DMS 273 (cell line): ENCODE measurements at regions not wholly inside any gene's neighbourhood (a gene's known extent, or its start where the extent isn't known, plus 50 kb on each side); places are given as distances from the start of the nearest gene placed in this dataset.

Experiments
- DNase-seq: peaks from one replicate; lab custom pipeline; 2025; ENCODE audit not compliant: unreplicated experiment; lab: John Stamatoyannopoulos, UW

DNA sequence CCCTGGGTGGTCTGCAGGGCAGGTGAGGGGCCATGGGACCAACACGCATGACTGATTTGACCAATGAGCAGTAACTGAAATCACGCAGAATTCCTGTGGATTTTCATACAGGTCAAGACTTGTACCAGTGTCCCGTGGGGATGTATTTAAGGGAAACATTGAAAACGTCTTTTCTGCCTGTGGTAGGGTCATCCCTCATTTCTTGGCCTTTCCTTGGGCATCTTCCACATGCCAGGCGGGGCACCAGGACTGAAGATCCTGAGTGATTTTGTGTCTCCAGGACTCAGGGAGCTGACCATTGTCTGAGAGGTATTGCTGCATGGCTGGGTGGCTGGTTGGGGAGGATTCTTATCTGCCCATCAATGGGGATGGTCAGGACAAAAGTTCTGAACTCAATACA is 289.0 kb downstream of the GLRX3 start:
- no peak for DNase-seq

DNA sequence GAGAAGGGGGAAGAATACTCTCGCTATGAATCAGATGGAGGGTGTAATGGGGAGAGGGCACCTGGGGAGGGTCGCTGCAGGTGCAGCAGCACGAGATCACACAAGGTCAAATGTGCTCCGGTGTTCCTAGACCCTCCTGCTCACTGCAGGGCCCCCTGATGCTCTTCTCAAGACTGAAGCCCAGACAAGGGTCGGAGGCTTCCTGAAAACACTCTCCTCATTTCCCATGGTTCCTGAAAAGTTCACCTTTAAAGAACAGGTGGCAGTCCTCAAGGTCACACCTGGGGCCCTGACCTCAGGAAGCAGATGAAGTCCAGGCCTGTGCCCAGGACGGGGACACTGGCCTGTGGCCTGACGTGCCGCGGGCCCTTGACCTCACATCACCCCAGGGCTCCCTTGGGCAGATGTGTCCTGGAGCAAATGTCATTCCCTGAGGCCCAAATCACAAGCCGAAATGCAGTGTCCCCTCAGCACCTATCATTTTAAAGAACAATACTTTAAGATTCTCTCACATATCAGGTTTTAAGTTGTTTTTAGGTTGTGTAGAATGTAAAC is 289.8 kb downstream of the GLRX3 start:
- no peak for DNase-seq

DNA sequence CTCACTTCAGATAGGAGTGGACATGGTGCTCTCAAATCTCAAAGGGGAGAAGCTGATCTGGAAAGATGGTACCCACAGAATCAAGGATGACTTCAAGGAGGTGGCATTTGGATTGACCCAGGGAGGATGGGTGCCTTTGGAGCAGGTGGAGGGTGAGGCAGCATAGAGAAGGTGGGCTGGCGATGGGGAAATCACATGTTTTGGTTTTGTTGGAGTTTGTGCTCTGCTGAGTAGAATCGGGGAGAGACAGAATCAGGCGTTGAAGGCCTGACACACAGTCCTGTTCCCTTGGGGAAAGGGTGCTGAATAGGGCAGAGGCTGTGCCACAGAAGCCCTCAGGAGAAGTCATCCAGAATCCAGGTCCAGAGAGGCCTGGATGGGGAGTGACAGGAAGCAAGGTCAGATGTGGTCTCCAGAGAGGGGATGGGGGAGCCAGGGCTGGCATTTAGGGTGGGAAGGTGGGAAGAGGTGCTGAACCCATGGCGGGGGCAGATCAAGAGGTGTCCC is 291.1 kb downstream of the GLRX3 start:
- DNase-seq: no peak

DNA sequence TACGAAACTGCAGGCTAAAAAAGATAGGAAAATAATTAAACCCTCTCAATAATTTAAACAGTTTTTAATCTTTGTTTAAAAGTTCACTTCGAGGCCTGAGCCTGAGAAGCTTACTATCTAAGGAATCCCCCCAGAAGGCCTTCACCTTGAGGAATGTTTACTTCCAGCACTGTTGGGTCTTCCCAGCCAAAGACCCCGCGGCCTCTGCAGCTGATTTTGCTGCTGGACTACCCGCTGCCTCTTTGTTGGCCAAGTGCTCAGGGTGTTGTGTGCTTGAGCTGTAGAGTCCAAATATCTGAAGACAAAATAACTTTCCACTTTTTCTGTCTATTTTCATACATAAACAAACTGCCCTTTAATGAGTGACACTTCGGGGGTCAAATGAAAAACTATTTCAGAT is 292.7 kb downstream of the GLRX3 start:
- DNase-seq: no peak

DNA sequence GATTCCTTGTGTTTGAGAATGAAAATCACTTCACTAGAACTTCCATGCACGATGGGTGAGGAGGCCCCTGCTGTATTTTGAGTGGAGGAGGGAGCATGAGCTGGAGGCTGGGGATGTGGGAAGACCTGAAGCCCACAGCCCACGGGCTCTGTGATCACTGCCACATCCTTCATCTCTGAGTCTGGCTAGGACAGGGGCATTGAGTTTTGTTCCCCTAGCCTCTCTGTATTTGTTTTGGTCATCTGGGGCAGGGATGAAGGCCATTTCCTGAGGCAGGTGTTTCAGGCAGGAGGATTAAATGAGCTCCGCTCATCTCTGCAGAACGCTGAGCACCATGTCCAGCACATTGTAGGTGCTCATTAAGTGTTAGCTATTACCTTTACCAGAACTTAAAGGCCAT is 293.6 kb downstream of the GLRX3 start:
- no peak for DNase-seq

DNA sequence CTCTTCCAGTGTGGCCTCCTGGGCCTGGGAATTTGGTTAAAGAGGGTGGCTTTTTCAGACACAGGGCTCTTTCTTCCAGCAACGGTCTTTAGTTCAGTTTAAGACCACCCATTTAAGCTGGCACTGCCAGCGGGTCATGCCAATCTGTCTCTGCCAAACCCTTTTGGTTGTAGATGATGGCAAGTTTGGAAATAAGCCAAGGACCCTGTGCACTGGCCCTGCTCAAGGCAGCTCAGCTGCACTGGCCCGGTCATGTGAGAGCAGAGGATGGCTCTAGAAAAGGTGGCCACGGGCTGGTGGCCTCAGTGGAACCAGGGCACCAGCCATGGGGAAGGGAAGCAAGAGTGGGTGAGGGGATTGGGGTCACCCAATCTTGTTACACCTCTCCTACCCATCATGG is 294.1 kb downstream of the GLRX3 start:
- DNase-seq: no peak

DNA sequence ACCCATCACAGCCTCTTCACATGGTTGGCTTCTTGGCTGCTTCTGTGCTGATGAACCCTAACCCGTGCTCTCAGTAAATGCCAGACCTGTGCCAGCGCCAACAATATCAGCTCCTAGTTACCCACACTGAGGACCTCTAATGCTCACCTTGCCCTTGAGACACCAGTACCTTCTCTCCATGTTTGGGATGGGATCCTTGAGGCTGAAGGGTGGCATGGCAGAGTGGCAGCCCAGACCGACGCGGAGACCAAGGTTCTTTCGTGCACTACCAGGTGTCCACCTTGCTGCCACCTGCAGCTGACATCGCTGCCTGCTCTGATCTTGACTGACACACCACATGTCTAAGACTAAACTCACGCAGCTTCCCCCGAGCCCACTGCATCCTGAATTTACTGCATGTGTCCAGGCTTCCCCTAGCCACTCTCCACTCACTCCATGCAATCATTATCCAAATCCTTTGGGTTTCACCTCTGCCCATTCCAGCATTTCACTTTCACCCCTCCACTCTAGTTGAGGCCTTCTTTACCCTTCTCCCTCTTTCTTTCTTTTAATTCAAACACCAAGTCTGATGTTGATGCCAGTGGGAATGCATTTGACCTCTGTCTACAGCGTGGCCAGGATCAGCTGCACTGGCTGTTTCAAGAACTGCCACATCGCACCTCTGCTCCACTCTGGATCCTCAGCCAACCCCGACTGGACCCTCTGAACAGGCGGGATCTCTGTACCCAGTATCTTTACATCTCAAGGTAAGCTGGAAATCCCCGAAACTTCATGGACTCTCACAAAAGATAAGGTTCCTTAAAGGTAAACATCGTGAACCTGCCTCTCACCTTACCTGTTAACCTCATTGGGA is 294.9 kb downstream of the GLRX3 start:
- DNase-seq: no peak

DNA sequence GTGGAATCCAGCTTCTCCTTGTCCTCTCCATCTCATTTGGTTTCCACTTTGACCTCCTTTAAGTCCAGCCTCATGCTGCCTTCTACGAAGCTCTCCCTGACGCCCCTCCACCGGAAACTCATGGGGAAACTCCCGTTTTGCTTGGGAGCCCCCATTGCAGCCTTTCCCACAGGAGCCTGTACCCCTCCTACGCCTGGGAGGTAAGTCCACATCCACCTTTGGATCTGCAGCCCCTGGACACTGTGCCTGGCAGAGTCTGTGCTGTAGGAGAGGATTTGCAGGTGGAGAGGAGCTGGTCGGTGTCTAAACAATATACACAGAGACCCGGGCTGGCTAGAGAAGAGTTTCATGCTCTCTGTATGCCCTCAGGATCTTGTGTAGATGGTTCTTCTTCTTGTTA is 296.1 kb downstream of the GLRX3 start:
- DNase-seq: no peak

DNA sequence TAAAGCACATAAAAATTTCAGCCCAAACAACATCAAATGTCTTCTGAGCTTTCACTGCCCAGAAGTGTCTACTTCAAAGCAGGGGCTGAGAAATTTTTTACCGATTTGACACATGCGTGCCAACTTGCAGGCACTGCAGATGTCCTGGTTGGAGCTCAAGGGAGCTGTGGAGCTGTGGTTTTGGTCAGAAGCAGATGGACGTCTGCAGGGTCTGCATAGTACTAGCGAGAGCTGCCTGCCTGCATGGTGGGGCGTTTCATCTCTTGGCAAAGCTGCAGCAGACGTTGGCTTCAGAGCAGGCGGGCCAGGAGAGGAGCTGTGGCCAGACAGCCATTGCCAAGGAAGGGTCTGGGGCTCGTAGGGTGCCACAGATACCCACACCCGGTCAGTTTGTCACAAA is 296.7 kb downstream of the GLRX3 start:
- DNase-seq: no peak

DNA sequence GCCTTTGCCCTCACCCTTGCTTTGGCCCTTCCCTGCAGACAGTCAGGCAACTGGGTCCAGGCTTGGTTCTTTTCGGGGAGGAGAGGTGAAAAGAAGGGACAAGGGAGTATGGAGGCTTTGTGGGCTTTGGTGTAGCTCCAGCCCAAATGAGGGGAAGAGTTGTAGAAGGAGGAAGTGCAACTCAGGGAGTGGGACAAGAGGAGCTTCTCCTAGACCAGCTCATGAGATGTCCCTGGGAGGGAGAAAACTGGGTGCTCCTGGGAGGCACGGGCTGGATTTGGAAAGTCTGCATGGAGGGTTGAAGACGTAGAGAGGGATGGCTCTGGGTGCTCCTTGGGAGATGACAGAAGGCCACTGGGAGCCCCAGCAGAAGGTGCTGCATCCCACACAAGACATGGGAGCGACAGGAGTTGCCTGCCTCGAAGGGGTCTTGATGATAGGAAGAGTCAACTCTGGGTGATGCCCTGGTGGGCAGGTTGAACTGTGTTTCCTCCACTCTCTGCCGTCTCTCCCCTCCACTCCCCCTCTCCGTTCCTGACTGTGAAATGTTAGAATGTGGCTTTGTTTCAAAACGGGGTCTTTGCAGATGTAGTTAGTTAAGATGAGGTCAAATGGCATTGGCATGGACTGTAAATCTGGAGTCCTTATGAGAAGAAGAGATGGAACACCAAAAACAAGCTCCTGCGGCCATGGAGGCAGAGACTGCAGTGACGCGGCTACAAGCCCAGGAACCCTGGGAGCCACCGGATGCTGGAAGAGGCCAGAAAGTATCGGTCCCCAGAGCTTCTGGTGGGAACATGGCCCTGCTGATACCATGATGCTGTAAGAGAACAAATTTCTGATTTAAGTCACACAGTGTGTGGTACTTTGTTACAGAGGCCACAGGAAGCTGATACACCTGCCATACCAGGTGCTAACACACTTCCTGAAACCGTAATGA is 298.5 kb downstream of the GLRX3 start:
- no peak for DNase-seq

DNA sequence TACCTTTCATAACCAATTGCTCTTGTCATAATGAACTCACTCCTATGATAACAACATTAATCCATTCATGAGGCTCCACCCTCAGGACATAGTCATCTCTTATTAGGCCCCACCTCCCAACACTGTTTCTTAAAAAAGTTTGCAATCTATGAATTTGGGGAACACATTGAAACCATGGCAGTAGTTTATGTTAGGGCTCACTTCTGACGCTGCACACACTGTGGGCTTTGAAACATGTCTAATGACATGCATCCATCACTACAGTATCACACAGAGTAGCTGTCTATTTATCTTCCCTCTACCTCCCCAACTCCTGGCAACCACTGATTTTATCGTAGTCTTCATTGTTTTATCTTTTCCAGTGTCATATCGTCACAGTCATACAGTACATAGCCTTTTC is 299.8 kb downstream of the GLRX3 start:
- DNase-seq: no peak

DNA sequence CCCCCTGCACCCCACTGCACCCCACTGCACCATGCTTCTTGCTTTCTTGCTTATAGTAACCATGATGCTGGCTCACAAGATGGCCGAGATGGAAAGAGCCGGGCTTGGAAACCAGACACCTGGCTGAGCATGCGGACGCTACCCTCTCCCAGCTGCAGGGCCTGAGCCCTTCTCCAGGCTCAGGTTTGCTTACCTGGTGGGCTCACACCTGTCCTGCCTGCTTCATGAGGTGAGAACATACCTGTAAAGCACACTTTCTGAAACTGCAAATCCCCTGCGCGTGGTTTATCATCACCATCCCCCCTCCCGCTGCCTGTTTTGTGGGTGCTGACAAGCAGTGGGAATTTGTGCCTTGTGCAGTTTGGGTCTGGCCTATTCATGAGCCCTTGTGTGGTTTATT is 302.7 kb downstream of the GLRX3 start:
- no peak for DNase-seq

DNA sequence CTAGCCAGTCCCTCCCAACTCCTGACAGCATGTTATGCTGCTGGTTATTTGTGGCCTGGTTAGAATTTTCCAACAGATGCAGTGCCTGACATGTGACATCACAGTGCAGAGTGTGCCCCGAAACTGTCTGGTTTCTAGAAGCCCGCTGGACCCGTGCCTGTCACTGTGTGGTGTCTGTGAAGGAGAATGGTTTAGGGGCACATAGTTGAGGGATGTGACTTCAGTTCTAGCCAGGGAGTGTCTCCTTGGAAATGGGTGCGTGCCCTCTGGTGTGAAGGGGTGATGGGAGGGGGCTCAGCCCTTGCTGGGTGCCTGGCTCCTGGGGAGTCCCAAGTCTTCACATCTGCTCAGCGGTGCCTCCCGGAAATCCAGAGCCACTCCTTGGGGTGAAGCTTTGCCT is 303.6 kb downstream of the GLRX3 start:
- no peak for DNase-seq

DNA sequence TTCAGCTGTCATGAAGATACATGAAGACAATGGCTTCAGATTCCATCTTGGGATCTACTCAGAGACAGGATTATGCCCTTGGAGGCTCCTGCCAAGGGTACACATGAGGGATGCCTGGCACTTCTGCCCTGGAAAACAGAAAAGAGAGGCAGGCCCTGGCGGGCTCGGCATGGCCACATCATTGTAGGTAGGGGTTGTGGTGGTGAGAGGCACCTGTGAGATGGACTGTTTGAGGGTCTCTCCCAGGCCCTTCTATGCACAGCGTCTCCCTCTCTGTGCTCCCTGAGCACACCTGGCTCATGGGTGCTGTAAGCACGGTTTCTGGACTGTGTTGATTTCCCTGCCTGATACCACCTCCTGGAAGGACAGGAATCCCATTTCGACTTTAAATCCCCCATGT is 304.3 kb downstream of the GLRX3 start:
- no peak for DNase-seq

DNA sequence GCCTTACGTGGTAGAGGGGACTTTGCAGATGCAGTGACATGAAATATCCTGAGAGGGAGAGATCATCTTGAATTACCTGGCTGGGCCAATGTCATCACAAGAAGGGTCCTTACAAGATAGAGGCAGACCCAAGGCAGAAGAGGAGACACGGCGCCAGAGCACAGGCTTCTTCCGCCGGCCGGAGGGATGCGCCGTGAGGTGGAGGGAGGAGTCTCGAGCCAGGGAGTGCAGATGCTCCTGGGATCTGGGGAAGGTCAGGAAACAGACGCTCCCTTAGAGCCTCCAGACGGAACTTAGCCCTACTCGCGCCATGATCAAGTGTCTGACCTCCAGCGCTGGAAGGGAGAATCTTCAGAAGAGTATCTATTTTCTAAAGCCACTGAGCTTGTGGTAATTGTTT is 304.8 kb downstream of the GLRX3 start:
- no peak for DNase-seq

DNA sequence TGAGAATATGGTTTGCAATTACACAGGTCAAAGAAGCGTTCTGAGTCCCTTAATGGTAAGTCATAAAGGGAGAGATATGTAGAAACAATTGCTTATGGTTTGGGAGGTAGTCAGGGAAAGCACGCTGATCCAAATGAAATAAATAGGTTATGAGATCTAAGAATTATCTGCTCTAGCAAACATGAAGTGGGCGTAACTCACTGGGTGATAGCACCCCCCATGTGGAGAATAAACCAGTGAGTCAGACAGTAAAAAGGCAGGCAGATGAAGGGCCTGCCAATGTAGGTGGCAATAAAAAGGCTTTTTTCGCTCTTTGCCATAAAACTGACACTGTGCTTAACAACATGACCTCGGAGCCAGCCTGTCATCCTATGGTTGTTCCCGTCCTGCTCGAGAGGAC is 306.9 kb downstream of the GLRX3 start:
- no peak for DNase-seq

DNA sequence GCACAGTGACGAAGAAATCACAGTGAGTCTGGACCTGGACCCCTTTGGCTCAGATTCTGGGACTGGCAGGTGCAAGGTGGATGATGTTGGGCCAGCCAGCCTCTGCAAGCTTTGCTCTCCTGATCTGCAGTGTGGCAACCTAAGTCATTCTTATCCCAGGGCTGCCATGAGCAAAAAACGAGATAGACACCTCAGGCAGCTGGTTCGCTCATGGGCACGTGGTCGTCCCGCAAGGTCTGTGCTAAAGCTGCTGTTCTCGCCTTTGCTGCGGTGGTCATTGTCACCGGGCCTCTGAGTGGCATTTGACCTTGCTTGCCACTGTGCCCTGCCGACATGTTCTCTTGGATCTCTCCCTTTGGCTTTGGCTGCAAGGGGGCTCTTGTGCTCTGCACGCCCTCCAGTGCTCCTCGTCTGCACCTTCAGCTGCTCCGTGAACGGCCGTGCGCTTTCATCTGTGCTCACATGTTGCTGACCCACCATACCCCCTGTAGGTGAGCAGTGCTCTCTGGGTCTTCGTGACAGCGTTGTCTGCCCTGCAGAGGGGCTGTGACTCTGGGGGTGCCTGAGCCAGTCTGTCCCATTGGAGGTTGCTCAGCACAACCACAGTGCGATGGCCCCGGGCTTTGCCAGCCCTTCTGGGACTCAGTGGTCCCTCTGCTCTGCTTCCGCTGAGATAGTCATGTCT is 317.0 kb downstream of the GLRX3 start:
- no peak for DNase-seq

DNA sequence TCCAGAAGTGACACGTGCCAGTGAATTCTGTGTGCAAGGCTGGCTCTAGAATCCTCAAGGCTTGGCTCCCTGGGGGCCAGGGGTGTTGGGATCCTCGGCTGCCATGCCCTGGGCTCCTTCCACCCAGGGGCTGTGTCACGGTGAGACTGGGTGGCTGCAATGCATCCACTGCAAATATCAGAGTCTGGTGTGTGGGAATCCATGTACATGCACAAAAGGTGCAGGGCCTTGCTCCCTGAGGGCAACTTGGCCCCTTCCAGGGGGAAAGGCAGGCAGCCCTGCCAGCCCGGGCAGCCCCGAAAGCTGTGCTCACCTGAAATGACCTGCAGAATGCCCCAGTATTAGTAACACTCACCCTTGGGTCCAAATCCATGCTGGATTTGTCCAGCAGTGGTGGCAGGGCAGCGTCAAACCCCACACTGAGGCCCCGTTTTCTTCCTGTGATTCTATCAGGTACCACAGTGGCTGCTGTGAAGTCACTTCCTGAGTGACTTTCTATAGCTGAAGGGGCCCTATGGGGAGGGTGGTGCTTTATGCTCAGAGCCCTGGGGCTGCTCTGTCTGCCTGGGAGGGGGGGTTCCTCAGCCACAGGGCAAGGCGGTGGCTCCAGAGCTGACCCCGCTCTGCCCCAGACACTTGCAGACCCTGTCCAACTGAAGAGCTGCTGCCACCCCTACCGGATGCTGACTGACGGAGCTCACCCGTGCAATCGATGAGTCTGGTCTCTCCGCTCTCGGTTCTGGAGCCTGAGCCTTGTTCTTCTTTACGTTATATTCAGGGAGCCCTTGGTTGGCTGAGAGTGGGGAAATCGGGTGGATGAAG is 317.7 kb downstream of the GLRX3 start:
- DNase-seq: no peak

DNA sequence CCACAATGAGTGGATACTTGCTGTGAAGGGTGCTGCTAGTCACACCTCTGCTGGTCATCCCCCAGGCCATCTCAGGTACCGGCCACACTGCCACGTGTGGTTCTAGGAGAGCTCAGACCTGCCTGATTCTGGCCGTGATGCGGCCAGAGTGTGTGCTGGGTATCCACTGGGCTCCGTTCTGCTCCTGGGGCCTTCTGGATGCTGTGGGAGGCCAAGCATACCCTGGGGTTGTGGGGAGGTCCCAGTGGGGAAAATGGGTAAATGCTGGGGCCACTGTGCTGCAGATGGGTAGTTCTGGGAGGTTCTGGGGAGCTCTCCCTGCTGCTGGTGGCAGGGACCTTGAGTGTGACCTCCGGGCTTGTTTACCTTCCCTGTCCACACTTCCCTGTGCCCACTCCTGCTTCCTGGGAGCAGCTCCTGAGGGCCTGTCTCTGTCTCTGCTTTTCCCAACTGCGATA is 318.4 kb downstream of the GLRX3 start:
- DNase-seq: no peak

DNA sequence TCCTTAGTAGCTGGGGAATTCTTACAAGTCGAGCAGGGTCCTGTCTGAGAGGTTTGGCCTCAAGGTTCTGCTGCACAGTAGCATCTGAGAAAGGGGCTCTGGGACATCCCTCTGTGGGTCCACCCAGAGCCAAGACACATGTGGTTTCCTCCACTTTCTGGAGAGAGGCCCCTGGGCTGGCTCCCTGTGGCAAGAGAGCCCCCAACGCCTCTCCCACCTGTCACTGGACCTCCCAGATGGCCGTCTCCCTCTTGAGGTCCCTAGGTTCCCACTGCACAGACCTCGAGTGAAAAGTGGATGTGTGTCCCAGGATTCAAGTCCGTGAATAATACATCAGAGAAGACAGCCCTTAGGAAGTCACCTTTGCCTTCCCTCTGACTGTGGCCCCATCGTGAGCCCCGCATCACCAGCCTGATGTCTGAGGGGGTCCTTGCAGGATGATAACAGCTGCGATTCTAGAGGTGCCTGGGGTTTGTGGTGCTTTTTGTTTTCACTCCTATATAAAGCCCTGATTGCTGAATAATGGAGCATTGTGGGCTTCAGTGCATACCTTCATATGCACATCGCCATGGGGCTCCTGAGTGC is 319.0 kb downstream of the GLRX3 start:
- DNase-seq: no peak
